K562 (cell line): ENCODE measurements at regions not wholly inside any gene's neighbourhood (a gene's known extent, or its start where the extent isn't known, plus 50 kb on each side); places are given as distances from the start of the nearest gene placed in this dataset.

Experiments
- ATAC-seq: fragments of 200-7000 bp; cut with Tn5 transposase; 3 replicates; pipeline ENCODE4 v1.9.1; 2020; ENCODE audit warnings: moderate library complexity
- BruUV-seq: library from RNA; stranded (reverse); fragments of 400-500 nt; replicated peaks from 2 replicates; lab custom pipeline; 2021; lab: Mats Ljungman, UMichigan
- CTCF ChIA-PET: fragments of 300-600 bp; formaldehyde crosslinking; extraction: SDS; loops from one replicate; lab custom pipeline; 2021; ENCODE audit warnings: low intra/inter-chr PET ratio; lab: Yijun Ruan, JAX
- POLR2A ChIA-PET: fragments of 300-600, 350-650 bp; sonication (Branson Sonifier 250); formaldehyde crosslinking; extraction: SDS; loops from one replicate; lab custom pipeline; 2021; ENCODE audit warnings: antibody characterized with exemption, inconsistent platforms; lab: Yijun Ruan, JAX
- DNase-seq, 4 experiments: peaks; one replicate each; pipeline versions ENCODE4 v3.0.0 to v3.0.0-alpha.2; 2011 to 2018; ENCODE audit warnings: low spot score in 3 of 4, mixed read lengths in 3 of 4; ENCODE audit errors: extremely low read depth in 1 of 4
- FAIRE-seq: peaks from 2 replicates; lab custom pipeline; 2011; peaks lifted over from hg19 to GRCh38; lab: Jason Lieb, UNC
- H2AFZ ChIP-seq: 2 replicates; pipeline ENCODE4 v1.6.0; 2011; ENCODE audit warnings: low read depth, low read length, control low read depth, inconsistent platforms
- H3K27ac ChIP-seq: fragments of 200-600 bp; 3 replicates; pipeline ENCODE4 v1.8.0; 2011; ENCODE audit warnings: low read depth, mild to moderate bottlenecking, control low read depth, inconsistent platforms, low read length, moderate library complexity, mixed read lengths; ENCODE audit errors: extremely low read depth
- H3K27me3 ChIP-seq, 2 experiments: fragments of 300-600 bp in 1 of 2; 2 replicates in 1 of 2; 3 replicates in 1 of 2; pipeline versions ENCODE4 v1.6.0 to v1.8.0; 2011; ENCODE audit warnings: inconsistent platforms in 2 of 2, low read length in 2 of 2, mild to moderate bottlenecking in 1 of 2, mixed read lengths in 1 of 2, moderate library complexity in 1 of 2; ENCODE audit not compliant: control insufficient read depth in 2 of 2, insufficient read depth in 2 of 2
- H3K36me3 ChIP-seq: fragments of 300-600 bp; 3 replicates; pipeline ENCODE4 v1.8.0; 2011; ENCODE audit warnings: mild to moderate bottlenecking, low read length, inconsistent platforms; ENCODE audit not compliant: control insufficient read depth, insufficient read depth
- H3K4me1 ChIP-seq, 2 experiments: fragments of 200-600 bp in 1 of 2; replicated peaks in 1 of 2; 2 replicates in 1 of 2; 3 replicates in 1 of 2; pipeline versions ENCODE4 v1.5.1 to v1.8.0; 2011; ENCODE audit warnings: inconsistent platforms in 2 of 2, low read length in 2 of 2, mild to moderate bottlenecking in 1 of 2, mixed read lengths in 1 of 2, moderate library complexity in 1 of 2; ENCODE audit not compliant: control insufficient read depth in 2 of 2, insufficient read depth in 2 of 2
- H3K4me2 ChIP-seq: 2 replicates; pipeline ENCODE4 v1.6.1; 2011; ENCODE audit warnings: low read length, control low read depth, inconsistent platforms, mixed read lengths; ENCODE audit not compliant: insufficient read depth
- H3K4me3 ChIP-seq: fragments of 200-600 bp; sonication (generic), shearing (Covaris generic); 2 replicates; pipeline ENCODE4 v1.5.1; 2016; ENCODE audit warnings: control low read depth, inconsistent platforms
- H3K79me2 ChIP-seq: fragments of 200-600 bp; 3 replicates; pipeline ENCODE4 v1.8.0; 2011; ENCODE audit warnings: low read length, inconsistent platforms; ENCODE audit not compliant: control insufficient read depth, insufficient read depth
- H3K9ac ChIP-seq, 2 experiments: 2 replicates each; pipeline versions ENCODE4 v1.6.0 to v1.6.1; 2011; ENCODE audit warnings: low read depth in 2 of 2, low read length in 2 of 2, control low read depth in 1 of 2, inconsistent platforms in 1 of 2, mild to moderate bottlenecking in 1 of 2, mixed read lengths in 1 of 2; ENCODE audit not compliant: insufficient read depth in 1 of 2
- H3K9me1 ChIP-seq: one replicate; pipeline ENCODE4 v1.6.0; 2011; ENCODE audit warnings: inconsistent platforms, mild to moderate bottlenecking, low read length, moderate library complexity; ENCODE audit not compliant: control insufficient read depth, insufficient read depth
- H3K9me3 ChIP-seq: replicated peaks from 2 replicates; pipeline ENCODE4 v1.5.1; 2011; ENCODE audit warnings: low read depth, low read length, inconsistent platforms; ENCODE audit not compliant: control insufficient read depth, insufficient read depth
- H4K20me1 ChIP-seq: replicated peaks from 2 replicates; pipeline ENCODE4 v1.6.1; 2011; ENCODE audit warnings: low read length, inconsistent platforms, mixed read lengths; ENCODE audit not compliant: control insufficient read depth, insufficient read depth
- BRD9 ChIP-seq: fragments of 450-650 bp; IDR thresholded peaks from 2 replicates; pipeline ENCODE4 v1.6.1; 2018; ENCODE audit warnings: low read depth; ENCODE audit not compliant: partially characterized antibody
- EZH2 ChIP-seq: IDR thresholded peaks from 2 replicates; pipeline ENCODE4 v1.6.1; 2012; ENCODE audit warnings: low read depth, mild to moderate bottlenecking, inconsistent platforms, low read length, borderline replicate concordance
- MCM3 ChIP-seq: fragments of 450-650 bp; IDR thresholded peaks from 2 replicates; pipeline ENCODE4 v1.6.1; 2016
- MIER1 ChIP-seq: fragments of 450-650 bp; IDR thresholded peaks from 2 replicates; pipeline ENCODE4 v1.6.1; 2016; ENCODE audit warnings: antibody characterized with exemption, mild to moderate bottlenecking, low read depth
- NFIX ChIP-seq: fragments of 250-450 bp; sonication (Bioruptor Pico); IDR thresholded peaks from 2 replicates; pipeline ENCODE4 v1.4.0; 2020; ENCODE audit warnings: low read depth, mild to moderate bottlenecking, moderate library complexity
- SP1 ChIP-seq: sonication (generic); formaldehyde crosslinking; IDR thresholded peaks from 2 replicates; pipeline ENCODE4 v1.8.1; 2022; ENCODE audit warnings: mild to moderate bottlenecking, missing genetic modification reagents
- TRIM24 ChIP-seq, 2 experiments: fragments of 450-650 bp; IDR thresholded peaks; 2 replicates each; pipeline ENCODE4 v1.6.1; 2016
- WGBS: fragments of 100-300 bp; shearing (Covaris generic); methylation state at CpG from one replicate; pipeline ENCODE4 v1.1.6; 2016; ENCODE audit warnings: low coverage, mixed read lengths; ENCODE audit not compliant: insufficient coverage; ENCODE audit errors: missing lambda C conversion rate; 5-methylcytosine and 5-hydroxymethylcytosine counted together
- in situ Hi-C: fragments of 300-500 bp; cut with MboI; formaldehyde crosslinking; loops from 4 replicates; pipeline ENCODE4 v1.15.0; 2018; ENCODE audit warnings: inconsistent platforms, mixed read lengths
- intact Hi-C: fragments of 100-400 bp; cut with micrococcal nuclease; formaldehyde crosslinking; loops from 2 replicates; pipeline ENCODE4 v1.14.2; 2022
- TF ChIP-seq, protein P1 (sequence below): IDR thresholded peaks from 2 replicates; pipeline ENCODE4 v1.6.1; 2011; ENCODE audit warnings: borderline replicate concordance, low read depth, mild to moderate bottlenecking, moderate library complexity, low read length; ENCODE audit not compliant: insufficient read depth, poor library complexity, severe bottlenecking
- TF ChIP-seq, protein P2 (sequence below): fragments of 250-450 bp; sonication (Bioruptor Pico); IDR thresholded peaks from 2 replicates; pipeline ENCODE4 v1.8.0; 2021; ENCODE audit warnings: mild to moderate bottlenecking, moderate library complexity
- TF ChIP-seq, protein P3 (sequence below): IDR thresholded peaks from 2 replicates; pipeline ENCODE4 v1.6.1; 2016; ENCODE audit warnings: missing genetic modification characterization, missing compliant biosample characterization

DNA sequence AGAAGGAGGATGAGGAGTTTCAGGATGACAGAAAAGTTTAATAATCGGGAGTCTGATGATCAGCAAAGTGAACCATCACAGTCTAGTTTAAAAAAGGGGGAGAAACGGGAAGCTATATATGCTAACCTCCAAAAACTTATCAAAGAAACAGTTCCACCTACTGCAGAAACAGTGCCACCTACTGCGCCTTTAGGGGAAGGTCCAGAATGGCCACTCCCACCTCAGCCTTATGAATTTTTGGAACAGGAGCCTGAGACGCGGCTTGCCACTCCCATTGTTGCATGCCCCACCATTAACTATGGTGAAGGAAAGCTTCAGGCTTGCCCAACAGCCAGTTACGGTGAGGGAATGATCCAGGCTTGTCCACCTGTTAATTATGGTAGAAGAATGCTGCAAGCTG is 929.0 kb downstream of the SLITRK6 start:
- Histone ChIP-seq H2AFZ (no peak overlapping the region), H3K79me2 (no peaks in the 10 kb centered on the region), H3K4me2 (no peak overlapping the region), H3K4me1 (no peaks in the 10 kb centered on the region), H3K9ac (no peak overlapping the region), H3K9me1 (no peaks in the 10 kb centered on the region), H3K27me3 (no peaks in the 10 kb centered on the region), H3K27ac (no peak overlapping the region), H4K20me1 (no peaks in the 10 kb centered on the region), H3K9me3 (no peaks in the 10 kb centered on the region), H3K36me3 (no peaks in the 10 kb centered on the region), H3K4me3 (no peak overlapping the region)
- in situ Hi-C loops (no loop called here), intact Hi-C loops (no loop called here)
- no peak for FAIRE-seq
- WGBS, result 2% methylated on average over 6 of the region's 6 CpGs
- POLR2A ChIA-PET, result no interaction called here
- no peak for DNase-seq
- no peak for ATAC-seq
- CTCF ChIA-PET, result no interaction called here
- no TSS peak for BruUV-seq
- TF ChIP-seq, protein P1, sequence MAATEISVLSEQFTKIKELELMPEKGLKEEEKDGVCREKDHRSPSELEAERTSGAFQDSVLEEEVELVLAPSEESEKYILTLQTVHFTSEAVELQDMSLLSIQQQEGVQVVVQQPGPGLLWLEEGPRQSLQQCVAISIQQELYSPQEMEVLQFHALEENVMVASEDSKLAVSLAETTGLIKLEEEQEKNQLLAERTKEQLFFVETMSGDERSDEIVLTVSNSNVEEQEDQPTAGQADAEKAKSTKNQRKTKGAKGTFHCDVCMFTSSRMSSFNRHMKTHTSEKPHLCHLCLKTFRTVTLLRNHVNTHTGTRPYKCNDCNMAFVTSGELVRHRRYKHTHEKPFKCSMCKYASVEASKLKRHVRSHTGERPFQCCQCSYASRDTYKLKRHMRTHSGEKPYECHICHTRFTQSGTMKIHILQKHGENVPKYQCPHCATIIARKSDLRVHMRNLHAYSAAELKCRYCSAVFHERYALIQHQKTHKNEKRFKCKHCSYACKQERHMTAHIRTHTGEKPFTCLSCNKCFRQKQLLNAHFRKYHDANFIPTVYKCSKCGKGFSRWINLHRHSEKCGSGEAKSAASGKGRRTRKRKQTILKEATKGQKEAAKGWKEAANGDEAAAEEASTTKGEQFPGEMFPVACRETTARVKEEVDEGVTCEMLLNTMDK, result no peak
- no peak for TF ChIP-seq SP1 (CRISPR knock-in tag)
- TF ChIP-seq EZH2, result no peak
- TF ChIP-seq MIER1, result no peak
- TF ChIP-seq BRD9, result no peak
- TF ChIP-seq NFIX (CRISPR knock-in tag), result no peak
- TF ChIP-seq TRIM24 (IDR thresholded peaks at IDR 0.05), result no peak
- TF ChIP-seq, protein P2, sequence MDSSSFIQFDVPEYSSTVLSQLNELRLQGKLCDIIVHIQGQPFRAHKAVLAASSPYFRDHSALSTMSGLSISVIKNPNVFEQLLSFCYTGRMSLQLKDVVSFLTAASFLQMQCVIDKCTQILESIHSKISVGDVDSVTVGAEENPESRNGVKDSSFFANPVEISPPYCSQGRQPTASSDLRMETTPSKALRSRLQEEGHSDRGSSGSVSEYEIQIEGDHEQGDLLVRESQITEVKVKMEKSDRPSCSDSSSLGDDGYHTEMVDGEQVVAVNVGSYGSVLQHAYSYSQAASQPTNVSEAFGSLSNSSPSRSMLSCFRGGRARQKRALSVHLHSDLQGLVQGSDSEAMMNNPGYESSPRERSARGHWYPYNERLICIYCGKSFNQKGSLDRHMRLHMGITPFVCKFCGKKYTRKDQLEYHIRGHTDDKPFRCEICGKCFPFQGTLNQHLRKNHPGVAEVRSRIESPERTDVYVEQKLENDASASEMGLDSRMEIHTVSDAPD (CRISPR knock-in tag), result no peak
- TF ChIP-seq, protein P3, sequence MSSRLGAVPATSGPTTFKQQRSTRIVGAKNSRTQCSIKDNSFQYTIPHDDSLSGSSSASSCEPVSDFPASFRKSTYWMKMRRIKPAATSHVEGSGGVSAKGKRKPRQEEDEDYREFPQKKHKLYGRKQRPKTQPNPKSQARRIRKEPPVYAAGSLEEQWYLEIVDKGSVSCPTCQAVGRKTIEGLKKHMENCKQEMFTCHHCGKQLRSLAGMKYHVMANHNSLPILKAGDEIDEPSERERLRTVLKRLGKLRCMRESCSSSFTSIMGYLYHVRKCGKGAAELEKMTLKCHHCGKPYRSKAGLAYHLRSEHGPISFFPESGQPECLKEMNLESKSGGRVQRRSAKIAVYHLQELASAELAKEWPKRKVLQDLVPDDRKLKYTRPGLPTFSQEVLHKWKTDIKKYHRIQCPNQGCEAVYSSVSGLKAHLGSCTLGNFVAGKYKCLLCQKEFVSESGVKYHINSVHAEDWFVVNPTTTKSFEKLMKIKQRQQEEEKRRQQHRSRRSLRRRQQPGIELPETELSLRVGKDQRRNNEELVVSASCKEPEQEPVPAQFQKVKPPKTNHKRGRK (tag), result no peak
- no peak for TF ChIP-seq MCM3
